Gastrocnemius medialis (tissue), 4 donors: ENCODE measurements at regions not wholly inside any gene's neighbourhood (a gene's known extent, or its start where the extent isn't known, plus 50 kb on each side); places are given as distances from the start of the nearest gene placed in this dataset.

Source experiments
- POLR2A ChIP-seq, 2 donors: fragments of 450-650 bp; IDR thresholded peaks; one replicate each; pipeline ENCODE4 v1.6.1; 2017; ENCODE audit warnings: antibody characterized with exemption in 2 of 2, mild to moderate bottlenecking in 2 of 2, moderate library complexity in 2 of 2
- TF ChIP-seq, protein P1 (sequence below), 5 experiments: fragments of 450-650 bp in 3 of 5; fragments of 200-600 bp in 2 of 5; sonication (generic) in 2 of 5; IDR thresholded peaks in 4 of 5; conservative IDR thresholded peaks in 1 of 5; 1 replicate in 4 of 5; 2 replicates in 1 of 5; pipeline ENCODE4 v1.5.1; 2016 to 2019; ENCODE audit warnings: antibody characterized with exemption in 5 of 5, mild to moderate bottlenecking in 3 of 5, moderate library complexity in 3 of 5

DNA sequence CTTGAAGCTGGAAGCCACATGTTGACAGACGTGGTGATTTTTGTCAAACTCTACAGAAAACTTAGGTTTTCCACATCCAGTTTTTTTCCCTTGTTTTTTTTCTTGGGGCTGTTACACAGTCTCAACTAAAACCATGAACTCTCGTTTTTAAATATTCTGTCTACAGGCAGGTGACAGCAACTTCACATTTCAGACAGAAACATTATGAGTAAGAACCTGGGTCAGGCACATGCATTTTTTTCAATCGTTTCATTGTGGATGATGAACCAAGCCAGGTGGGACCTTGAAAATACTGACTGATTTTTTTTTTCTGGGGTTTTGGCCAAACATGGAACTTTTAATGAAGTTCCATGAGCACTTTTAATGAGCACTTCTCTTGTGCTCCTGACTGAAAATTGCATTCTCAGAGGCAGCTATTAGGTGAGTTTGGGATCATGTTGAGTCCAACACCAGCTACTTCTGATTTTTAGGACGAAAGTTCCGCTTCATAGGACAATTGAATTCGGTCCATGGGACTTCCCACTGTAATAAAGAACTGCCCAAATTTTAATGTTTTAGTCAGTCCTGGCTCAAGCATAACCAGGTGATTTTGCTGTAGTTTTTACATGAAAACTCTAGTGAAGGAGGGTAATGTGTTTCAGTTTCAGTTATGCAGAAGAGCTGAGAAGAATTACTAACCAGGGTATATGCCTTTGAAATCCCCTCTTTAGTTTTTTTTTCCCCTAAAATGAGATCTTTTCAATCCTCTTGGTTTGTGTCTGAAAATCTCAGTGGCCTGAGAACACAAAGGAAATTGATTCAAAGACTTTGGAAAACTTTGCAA lies 93.2 kb upstream of the ADAMTS16 start:
- TF ChIP-seq, protein P1, sequence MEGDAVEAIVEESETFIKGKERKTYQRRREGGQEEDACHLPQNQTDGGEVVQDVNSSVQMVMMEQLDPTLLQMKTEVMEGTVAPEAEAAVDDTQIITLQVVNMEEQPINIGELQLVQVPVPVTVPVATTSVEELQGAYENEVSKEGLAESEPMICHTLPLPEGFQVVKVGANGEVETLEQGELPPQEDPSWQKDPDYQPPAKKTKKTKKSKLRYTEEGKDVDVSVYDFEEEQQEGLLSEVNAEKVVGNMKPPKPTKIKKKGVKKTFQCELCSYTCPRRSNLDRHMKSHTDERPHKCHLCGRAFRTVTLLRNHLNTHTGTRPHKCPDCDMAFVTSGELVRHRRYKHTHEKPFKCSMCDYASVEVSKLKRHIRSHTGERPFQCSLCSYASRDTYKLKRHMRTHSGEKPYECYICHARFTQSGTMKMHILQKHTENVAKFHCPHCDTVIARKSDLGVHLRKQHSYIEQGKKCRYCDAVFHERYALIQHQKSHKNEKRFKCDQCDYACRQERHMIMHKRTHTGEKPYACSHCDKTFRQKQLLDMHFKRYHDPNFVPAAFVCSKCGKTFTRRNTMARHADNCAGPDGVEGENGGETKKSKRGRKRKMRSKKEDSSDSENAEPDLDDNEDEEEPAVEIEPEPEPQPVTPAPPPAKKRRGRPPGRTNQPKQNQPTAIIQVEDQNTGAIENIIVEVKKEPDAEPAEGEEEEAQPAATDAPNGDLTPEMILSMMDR (IDR thresholded peaks at IDR 0.05 in 4 of 5, conservative IDR thresholded peaks at IDR 0.05 in 1 of 5), result no peak
- no peak for TF ChIP-seq POLR2A (IDR thresholded peaks at IDR 0.05)
